T-helper 9 cell (primary cell): ENCODE measurements at regions not wholly inside any gene's neighbourhood (a gene's known extent, or its start where the extent isn't known, plus 50 kb on each side); places are given as distances from the start of the nearest gene placed in this dataset.
A peak's percentile ranks its signal among the peaks of the same experiment; 100 is the strongest.

Source experiments
- DNase-seq: peaks from one replicate; pipeline ENCODE4 v3.0.0-alpha.2; 2020

GRCh38 chr1:184221087-184221486 is 165.7 kb upstream of the C1orf21 start:
- DNase-seq = no peak

DNA sequence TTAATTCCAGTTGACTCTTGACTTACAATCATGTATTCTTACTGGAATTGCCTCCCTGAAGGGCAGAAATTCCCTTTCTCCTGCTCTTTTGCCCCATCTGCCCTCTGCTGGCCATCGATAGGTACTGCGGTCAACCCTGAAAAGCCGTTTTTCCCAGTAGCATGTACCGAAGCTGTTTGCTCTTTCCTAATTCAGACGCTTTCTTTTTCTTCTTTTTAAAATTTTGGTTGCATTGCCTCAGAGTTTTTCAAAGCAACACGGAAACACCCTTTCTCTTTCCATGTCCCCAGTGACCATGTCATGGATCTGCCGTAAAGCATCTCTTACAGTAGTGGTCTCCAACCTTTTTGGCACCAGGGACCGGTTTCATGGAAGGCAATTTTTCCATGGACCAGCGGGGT is 164.2 kb upstream of the C1orf21 start:
- peak; percentile 11 for DNase-seq

DNA sequence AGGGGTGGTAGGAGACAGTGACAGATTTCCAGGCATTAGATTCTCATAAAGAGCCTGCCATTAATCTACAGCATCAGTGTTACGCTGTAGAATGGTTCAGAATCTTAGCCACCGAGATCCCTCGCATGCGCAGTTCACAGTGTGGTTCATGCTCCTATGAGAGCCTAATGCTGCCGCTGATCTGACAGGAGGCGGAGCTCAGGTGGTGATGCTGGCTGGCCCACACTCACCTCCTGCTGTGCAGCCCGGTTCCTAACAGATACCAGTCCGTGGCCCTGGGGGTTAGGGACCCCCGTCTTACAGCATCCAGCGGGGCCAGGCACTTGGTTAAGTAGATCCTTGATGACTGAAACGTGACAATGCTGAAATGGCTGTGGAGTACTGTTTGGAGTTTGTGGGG is 163.6 kb upstream of the C1orf21 start:
- DNase-seq = no peak

GRCh38 chr1:184225283-184226099 is 161.3 kb upstream of the C1orf21 start:
- DNase-seq = no peak

DNA sequence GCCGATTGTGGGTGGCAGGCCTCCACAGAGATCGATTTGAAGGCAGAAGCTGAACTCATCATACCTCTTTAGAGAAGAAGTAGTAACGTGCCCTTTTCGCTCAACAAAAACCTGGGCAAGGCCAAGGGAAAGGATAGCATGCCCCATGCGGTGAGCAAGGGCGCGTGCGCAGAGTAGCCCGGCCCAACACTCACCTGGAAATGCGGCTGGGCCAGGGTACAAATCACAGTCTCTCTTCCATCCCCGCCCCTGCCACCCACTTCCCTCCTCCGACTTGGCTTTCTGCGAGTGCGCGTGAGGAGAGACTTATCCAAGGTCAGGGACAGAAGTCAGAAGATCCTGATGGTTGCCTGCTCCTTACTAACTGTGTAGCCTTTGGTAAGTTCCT is 160.7 kb upstream of the C1orf21 start:
- no peak for DNase-seq

GRCh38 chr1:184228558-184228957 is 158.3 kb upstream of the C1orf21 start:
- DNase-seq = no peak

DNA sequence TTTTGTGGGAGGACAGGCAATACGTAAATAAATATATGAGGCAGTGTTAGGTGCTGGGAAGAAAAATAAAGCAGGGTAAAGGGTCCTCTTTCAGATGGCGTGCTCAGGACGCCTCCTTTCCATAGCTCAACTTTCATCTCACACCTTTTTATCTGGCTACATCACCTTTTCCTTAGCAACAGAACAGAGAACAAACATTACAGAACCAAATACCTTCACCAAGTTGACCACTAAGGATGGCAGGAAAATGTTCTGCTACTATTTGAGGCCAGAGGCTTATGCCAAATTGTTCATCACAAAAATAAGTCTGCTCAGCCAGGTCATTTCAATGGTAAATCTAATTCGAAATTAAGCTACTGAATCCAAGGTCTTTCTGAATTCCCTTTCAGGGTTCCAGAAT is 149.2 kb upstream of the C1orf21 start:
- no peak for DNase-seq

- DNase-seq = no peak
Observed at GRCh38 chr1:184241446-184241845, 145.4 kb upstream of the C1orf21 start.

DNA sequence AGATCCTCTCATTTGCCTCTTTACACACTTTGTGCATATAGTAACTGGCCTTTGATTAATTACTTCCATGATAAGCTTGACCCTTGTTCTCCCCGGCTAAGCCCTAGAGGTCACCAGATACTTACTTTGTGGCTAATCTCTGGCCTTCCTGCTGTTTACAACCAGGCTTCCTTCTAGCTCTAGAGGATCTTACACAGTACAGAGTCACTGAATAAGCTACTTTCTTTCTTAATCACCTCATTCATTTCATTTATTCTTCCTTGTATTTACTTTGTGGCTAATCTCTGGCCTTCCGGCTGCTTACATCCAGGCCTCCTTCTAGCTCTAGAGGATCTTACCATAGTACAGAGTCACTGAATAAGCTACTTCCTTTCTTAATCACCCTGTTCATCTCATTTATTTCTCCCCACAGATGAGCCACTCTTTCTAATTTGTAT is 144.3 kb upstream of the C1orf21 start:
- DNase-seq = no peak

DNA sequence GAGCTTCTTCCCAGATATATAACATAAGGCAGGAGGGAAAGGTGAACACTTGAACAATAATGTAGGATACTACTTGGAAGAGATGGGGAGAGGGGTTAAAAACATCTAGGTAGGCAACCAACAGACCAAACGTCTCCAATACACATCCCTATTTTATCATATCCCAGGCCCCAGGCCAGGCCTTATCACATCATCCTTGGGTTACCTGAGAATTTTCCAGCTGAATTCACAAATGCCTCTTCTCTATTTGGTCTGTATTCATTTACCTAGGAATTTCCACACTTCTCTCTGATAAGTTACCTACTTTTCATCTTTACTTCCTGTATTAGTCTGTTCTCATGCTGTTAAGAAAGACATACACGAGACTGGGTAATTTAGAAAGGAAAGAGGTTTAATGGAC is 141.9 kb upstream of the C1orf21 start:
- no peak for DNase-seq

DNA sequence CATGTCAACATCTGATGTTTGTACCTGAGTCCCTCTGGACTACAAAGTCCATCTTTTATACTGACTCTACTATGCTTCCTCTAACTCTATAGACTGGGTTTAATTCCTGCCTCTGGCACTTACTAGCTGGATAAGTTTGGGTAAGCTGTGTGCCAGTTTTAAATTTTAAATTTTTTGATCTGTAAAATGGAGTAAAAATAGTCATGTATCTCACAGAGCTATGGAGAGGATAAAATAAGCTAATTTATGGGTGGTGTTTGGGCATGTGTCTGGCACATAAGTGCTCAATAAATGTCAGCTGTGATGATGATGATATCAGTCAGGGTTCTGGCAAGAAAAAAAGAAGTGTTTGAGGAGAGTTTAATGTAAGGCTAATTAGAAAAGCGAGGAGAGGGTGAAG is 139.2 kb upstream of the C1orf21 start:
- DNase-seq = no peak

DNA sequence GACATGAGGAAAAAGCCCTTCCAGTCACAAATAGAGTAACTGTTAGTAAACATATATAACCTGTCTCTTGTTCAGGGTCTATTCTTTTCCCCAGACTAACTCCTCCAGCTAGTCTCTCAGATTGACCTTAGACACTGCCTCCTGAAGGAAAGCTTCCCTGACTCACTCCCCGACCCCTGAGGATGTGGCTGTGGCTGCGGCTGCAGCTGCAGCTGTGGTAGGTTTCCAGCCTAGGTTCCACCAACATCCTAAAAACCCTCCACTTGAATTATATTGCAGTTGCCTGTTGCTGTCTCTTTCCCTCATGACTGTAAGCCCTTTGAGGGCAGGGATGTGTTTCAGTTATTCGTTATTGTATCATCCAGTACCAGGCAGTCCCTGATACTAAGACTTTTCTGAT is 132.9 kb upstream of the C1orf21 start:
- no peak for DNase-seq

GRCh38 chr1:184254849-184255248 is 132.0 kb upstream of the C1orf21 start:
- DNase-seq = no peak

DNA sequence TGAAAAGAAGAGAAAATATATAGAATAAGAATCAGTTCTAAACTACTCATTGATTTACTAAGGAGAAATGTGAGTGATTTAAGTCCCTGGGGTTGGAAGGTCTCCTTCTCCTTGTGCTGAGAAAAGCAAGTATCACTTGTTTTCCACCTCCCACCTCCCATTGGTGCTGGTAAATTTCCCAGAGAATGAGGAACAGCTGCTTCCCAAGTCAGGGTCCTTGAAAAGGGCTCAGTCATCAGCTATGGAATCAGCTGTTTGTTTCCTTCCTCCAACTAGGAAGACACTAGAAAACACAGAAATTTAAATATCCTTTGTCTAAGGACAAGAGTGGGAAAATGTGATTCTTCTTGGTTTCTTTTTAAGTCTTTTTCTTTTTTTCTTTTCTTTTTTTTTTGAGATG is 131.3 kb upstream of the C1orf21 start:
- no peak for DNase-seq

DNA sequence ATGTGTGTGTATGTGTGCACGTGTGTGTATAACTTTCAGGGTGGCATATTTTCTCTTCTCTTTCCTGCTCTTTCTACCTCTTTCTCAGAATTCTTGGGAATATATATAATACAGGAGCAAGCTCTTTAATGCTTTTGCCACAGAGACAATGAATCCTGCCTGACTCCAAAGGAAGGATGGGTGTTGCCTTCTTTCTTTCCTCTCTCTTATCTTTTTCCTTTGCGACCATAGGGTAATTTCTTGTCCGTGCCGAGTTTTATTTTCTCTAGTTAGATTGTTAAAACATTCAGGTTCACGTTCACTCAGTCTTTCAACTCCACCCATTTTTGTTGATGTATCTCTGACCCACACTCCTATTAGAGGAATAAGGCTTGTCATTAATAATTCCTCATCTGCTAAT is 129.0 kb upstream of the C1orf21 start:
- DNase-seq = no peak

- no peak for DNase-seq
Observed at GRCh38 chr1:184258525-184258924, 128.3 kb upstream of the C1orf21 start.

DNA sequence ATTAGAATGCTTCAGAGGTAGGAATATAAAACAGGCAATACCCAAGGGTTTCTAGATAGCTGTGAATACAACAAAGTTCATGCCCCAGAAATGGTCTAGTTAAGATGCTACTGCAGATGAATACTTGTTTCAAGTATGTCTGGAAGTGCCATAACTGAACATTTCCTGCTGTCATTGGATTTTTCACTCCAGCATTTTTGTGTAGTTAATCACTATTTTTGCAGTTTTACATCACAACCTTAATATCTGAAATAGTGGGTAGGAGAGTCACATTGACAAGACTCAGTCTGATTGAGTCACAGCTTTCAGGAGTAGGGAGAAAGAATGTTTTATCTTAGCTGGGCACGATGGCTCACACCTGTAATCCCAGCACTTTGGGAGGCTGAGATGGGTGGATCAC is 126.4 kb upstream of the C1orf21 start:
- DNase-seq = no peak

DNA sequence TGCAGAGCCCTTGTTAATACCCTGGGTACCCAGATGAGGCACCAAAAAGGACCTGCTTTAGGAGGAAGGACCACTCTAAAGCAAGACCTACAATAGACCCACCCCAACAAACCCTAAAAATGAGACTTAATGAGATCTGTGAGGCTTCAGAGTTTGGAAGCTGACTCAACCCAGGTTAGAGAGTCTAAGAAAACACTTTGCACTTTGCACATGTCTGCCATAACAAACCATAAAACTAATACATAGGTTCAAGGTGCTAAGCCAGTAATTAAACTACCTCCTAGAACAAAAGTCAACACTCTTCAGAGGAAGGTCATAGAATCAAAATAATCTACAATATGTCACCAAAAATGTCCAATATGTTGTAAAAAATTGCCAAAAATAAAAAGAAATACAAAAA is 124.7 kb upstream of the C1orf21 start:
- DNase-seq = no peak

DNA sequence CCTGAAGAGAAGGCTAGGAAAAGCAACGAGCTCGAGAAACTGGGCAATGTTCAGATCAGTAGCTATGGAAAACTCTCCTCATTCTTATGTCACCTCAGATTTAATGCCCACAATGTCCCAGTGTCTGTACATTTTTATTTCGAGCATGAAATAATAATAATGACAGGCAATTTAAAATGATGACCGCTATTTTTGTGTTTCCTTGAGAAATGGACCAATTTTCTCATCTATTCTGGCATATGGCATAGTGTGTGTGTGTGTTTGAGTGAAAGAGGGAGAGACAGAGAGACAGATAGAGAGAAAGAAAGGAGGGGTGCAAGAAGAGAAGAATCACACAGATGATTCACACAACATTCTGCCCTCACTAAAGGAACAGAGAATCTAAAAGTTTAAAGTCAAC is 119.1 kb upstream of the C1orf21 start:
- no peak for DNase-seq

GRCh38 chr1:184270556-184270955 is 116.3 kb upstream of the C1orf21 start:
- no peak for DNase-seq

GRCh38 chr1:184272175-184272866 is 114.5 kb upstream of the C1orf21 start:
- DNase-seq = no peak

- no peak for DNase-seq
Observed at GRCh38 chr1:184276416-184276815, 110.4 kb upstream of the C1orf21 start.

GRCh38 chr1:184279911-184280458 is 106.8 kb upstream of the C1orf21 start:
- DNase-seq = no peak

GRCh38 chr1:184283999-184284398 is 102.8 kb upstream of the C1orf21 start:
- no peak for DNase-seq
